Tibial nerve (tissue), 4 donors: ENCODE measurements at regions not wholly inside any gene's neighbourhood (a gene's known extent, or its start where the extent isn't known, plus 50 kb on each side); places are given as distances from the start of the nearest gene placed in this dataset.

Experiments used
- DNase-seq, 2 donors: peaks; one replicate each; pipeline ENCODE4 v3.0.0-alpha.2; 2019; ENCODE audit warnings: low spot score in 2 of 2
- H3K27ac ChIP-seq, 4 donors: fragments of 200-600 bp; sonication (generic) in 3 of 4; one replicate each; pipeline ENCODE4 v1.5.1; 2017 to 2019; ENCODE audit warnings: mild to moderate bottlenecking in 1 of 4
- H3K27me3 ChIP-seq, 2 donors: fragments of 200-600 bp; sonication (generic) in 1 of 2; one replicate each; pipeline versions ENCODE4 v1.5.1 to v1.6.0; 2017 to 2019
- H3K36me3 ChIP-seq, 3 donors: fragments of 200-600 bp; sonication (generic); one replicate each; pipeline ENCODE4 v1.5.1; 2018 to 2019
- H3K4me1 ChIP-seq, 4 donors: fragments of 200-600 bp; sonication (generic) in 3 of 4; one replicate each; pipeline ENCODE4 v1.5.1; 2017 to 2019
- H3K4me3 ChIP-seq, 4 donors: fragments of 200-600 bp; sonication (generic) in 3 of 4; one replicate each; pipeline ENCODE4 v1.5.1; 2017 to 2019; ENCODE audit warnings: mild to moderate bottlenecking in 1 of 4, moderate library complexity in 1 of 4
- H3K9me3 ChIP-seq, 4 donors: fragments of 200-600 bp; sonication (generic) in 3 of 4; one replicate each; pipeline ENCODE4 v1.5.1; 2017 to 2019
- CTCF ChIP-seq, 5 experiments: fragments of 200-600 bp in 3 of 5; fragments of 450-650 bp in 2 of 5; sonication (generic) in 3 of 5; IDR thresholded peaks; one replicate each; pipeline ENCODE4 v1.5.1; 2016 to 2019; ENCODE audit warnings: antibody characterized with exemption in 5 of 5, mild to moderate bottlenecking in 3 of 5, moderate library complexity in 2 of 5
- EP300 ChIP-seq, 2 donors: sonication (generic); formaldehyde crosslinking; IDR thresholded peaks; one replicate each; pipeline ENCODE4 v1.6.1; 2017; ENCODE audit warnings: antibody characterized with exemption in 2 of 2, mild to moderate bottlenecking in 1 of 2
- POLR2A ChIP-seq, 2 donors: fragments of 450-650 bp; IDR thresholded peaks; one replicate each; pipeline ENCODE4 v1.6.1; 2017; ENCODE audit warnings: antibody characterized with exemption in 2 of 2, mild to moderate bottlenecking in 2 of 2, moderate library complexity in 2 of 2
- whole genome bisulfite sequencing, 2 donors: methylation state at CpG; one replicate each; pipeline ENCODE4 v1.1.5; 2018; 5-methylcytosine and 5-hydroxymethylcytosine counted together

- Histone ChIP-seq H3K36me3 (no peaks in the 10 kb centered on the region), H3K27me3 (no peaks in the 10 kb centered on the region), H3K27ac (no peak overlapping the region), H3K4me1 (peaks cover 0 to 7% (median 0%) of the 10 kb centered on the region in 4 donors), H3K9me3 (no peaks in the 10 kb centered on the region), H3K4me3 (no peak overlapping the region)
- DNase-seq, result no peak
- 50 to 56% methylated on average over 10 of the region's 10 CpGs for WGBS, 2 donors
- TF ChIP-seq EP300 (IDR thresholded peaks at IDR 0.05) (no peak), POLR2A (IDR thresholded peaks at IDR 0.05) (no peak), CTCF (IDR thresholded peaks at IDR 0.05) (no peak)
Observed at GRCh38 chr21:31530897-31531705, 128.4 kb upstream of the SOD1 start.

GRCh38 chr21:31530364-31530763, 129.1 kb upstream of the SOD1 start:
- H3K27ac ChIP-seq, result no peak overlapping the region
- TF ChIP-seq CTCF (IDR thresholded peaks at IDR 0.05) (no peak), EP300 (IDR thresholded peaks at IDR 0.05) (no peak), POLR2A (IDR thresholded peaks at IDR 0.05) (no peak)
- peaks cover 0 to 7% (median 0%) of the 10 kb centered on the region in 4 donors for H3K4me1 ChIP-seq
- H3K27me3 ChIP-seq, result no peaks in the 10 kb centered on the region
- WGBS, 2 donors, result 58 to 73% methylated on average over 9 of the region's 9 CpGs
- H3K4me3 ChIP-seq, result no peak overlapping the region
- no peak for DNase-seq
- H3K36me3 ChIP-seq, result no peaks in the 10 kb centered on the region
- no peaks in the 10 kb centered on the region for H3K9me3 ChIP-seq

GRCh38 chr21:31529406-31529805, 130.1 kb upstream of the SOD1 start:
- 56 to 67% methylated on average over 1 of the region's 1 CpG for WGBS, 2 donors
- H3K27me3 ChIP-seq, result no peaks in the 10 kb centered on the region
- DNase-seq, result no peak
- H3K4me3 ChIP-seq, result no peak overlapping the region
- H3K27ac ChIP-seq, result no peak overlapping the region
- no peak for TF ChIP-seq CTCF (IDR thresholded peaks at IDR 0.05)
- no peak for TF ChIP-seq EP300 (IDR thresholded peaks at IDR 0.05)
- TF ChIP-seq POLR2A (IDR thresholded peaks at IDR 0.05), result no peak
- no peaks in the 10 kb centered on the region for H3K36me3 ChIP-seq
- no peaks in the 10 kb centered on the region for H3K9me3 ChIP-seq
- H3K4me1 ChIP-seq, result peaks cover 0 to 7% (median 0%) of the 10 kb centered on the region in 4 donors

DNA sequence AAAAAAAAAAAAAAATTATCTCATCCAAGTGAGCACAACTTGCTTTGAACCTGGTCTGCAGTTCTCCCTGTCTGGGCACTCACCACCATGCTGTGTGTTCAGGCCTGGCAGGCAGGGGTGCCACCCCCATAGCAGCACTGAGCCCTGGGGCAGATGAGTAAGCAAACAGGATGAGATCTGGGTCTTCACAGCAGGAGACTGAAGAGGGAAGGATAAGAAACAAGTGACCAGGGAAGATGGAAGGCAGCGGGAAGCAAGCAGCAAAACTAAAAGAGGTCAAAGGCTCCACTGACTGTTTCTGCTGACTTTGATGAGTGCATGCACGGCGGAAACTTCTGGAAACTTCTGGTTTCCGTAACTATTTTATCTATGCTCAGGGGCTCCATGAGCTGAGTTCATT, 133.5 kb upstream of the SOD1 start:
- no peak overlapping the region for H3K4me3 ChIP-seq
- H3K27me3 ChIP-seq, result no peaks in the 10 kb centered on the region
- TF ChIP-seq EP300 (IDR thresholded peaks at IDR 0.05) (no peak), CTCF (IDR thresholded peaks at IDR 0.05) (no peak), POLR2A (IDR thresholded peaks at IDR 0.05) (no peak)
- H3K27ac ChIP-seq, result no peak overlapping the region
- no peaks in the 10 kb centered on the region for H3K36me3 ChIP-seq
- DNase-seq, result no peak
- WGBS, 2 donors, result 77 to 78% methylated on average over 4 of the region's 4 CpGs
- H3K4me1 ChIP-seq, result peaks cover 0 to 7% (median 0%) of the 10 kb centered on the region in 4 donors
- H3K9me3 ChIP-seq, result no peaks in the 10 kb centered on the region

- DNase-seq, result no peak
- Histone ChIP-seq H3K36me3 (no peaks in the 10 kb centered on the region), H3K27me3 (no peaks in the 10 kb centered on the region), H3K4me1 (no peaks in the 10 kb centered on the region), H3K27ac (no peak overlapping the region), H3K9me3 (no peaks in the 10 kb centered on the region), H3K4me3 (no peak overlapping the region)
- 58 to 76% methylated on average over 4 of the region's 4 CpGs for WGBS, 2 donors
- no peak for TF ChIP-seq EP300 (IDR thresholded peaks at IDR 0.05)
- TF ChIP-seq CTCF (IDR thresholded peaks at IDR 0.05), result no peak
- no peak for TF ChIP-seq POLR2A (IDR thresholded peaks at IDR 0.05)
Observed at GRCh38 chr21:31524140-31524539, 135.4 kb upstream of the SOD1 start.
